Heart left ventricle (tissue), 16 donors: ENCODE measurements at regions not wholly inside any gene's neighbourhood (a gene's known extent, or its start where the extent isn't known, plus 50 kb on each side); places are given as distances from the start of the nearest gene placed in this dataset.

Experiments used
- ATAC-seq, 4 donors: fragments of 200-7000 bp; cut with Tn5 transposase; one replicate each; pipeline ENCODE4 v1.9.1; 2020 to 2022; ENCODE audit warnings: moderate library complexity in 4 of 4, mild to moderate bottlenecking in 3 of 4, moderate number of reproducible peaks in 1 of 4
- DNase-seq, 5 donors: peaks; one replicate each; pipeline ENCODE4 v3.0.0-alpha.2; 2020
- H3K27ac ChIP-seq, 12 donors: fragments of 200-600 bp; sonication (generic) in 4 of 12; one replicate each; pipeline versions ENCODE4 v1.5.0 to v1.8.0; 2016 to 2022; ENCODE audit warnings: mild to moderate bottlenecking in 2 of 12
- H3K27me3 ChIP-seq, 9 donors: fragments of 200-600 bp; sonication (generic) in 2 of 9; one replicate each; pipeline versions ENCODE4 v1.5.1 to v1.8.0; 2016 to 2022; ENCODE audit warnings: mild to moderate bottlenecking in 3 of 9
- H3K36me3 ChIP-seq, 9 donors: fragments of 200-600 bp; sonication (generic) in 2 of 9; one replicate each; pipeline versions ENCODE4 v1.5.0 to v1.8.0; 2018 to 2022; ENCODE audit warnings: mild to moderate bottlenecking in 2 of 9
- H3K4me1 ChIP-seq, 12 donors: fragments of 200-600 bp; sonication (generic) in 4 of 12; one replicate each; pipeline versions ENCODE4 v1.5.0 to v1.8.0; 2016 to 2022; ENCODE audit warnings: mild to moderate bottlenecking in 3 of 12
- H3K4me3 ChIP-seq, 12 donors: fragments of 200-600 bp; sonication (generic) in 4 of 12; one replicate each; pipeline versions ENCODE4 v1.5.0 to v1.8.0; 2017 to 2022; ENCODE audit warnings: mild to moderate bottlenecking in 9 of 12, moderate library complexity in 4 of 12
- H3K9me3 ChIP-seq, 12 donors: fragments of 200-600 bp; sonication (generic) in 4 of 12; one replicate each; pipeline versions ENCODE4 v1.5.0 to v1.8.0; 2016 to 2022; ENCODE audit warnings: mild to moderate bottlenecking in 1 of 12
- CTCF ChIP-seq, 12 donors: fragments of 200-600 bp; sonication (generic) in 4 of 12; IDR thresholded peaks; one replicate each; pipeline versions ENCODE4 v1.5.0 to v1.8.0; 2018 to 2022; ENCODE audit warnings: antibody characterized with exemption in 12 of 12, mild to moderate bottlenecking in 5 of 12
- POLR2A ChIP-seq, 2 donors: fragments of 450-650 bp; IDR thresholded peaks; one replicate each; pipeline ENCODE4 v1.6.1; 2017; ENCODE audit warnings: antibody characterized with exemption in 2 of 2, mild to moderate bottlenecking in 2 of 2, moderate library complexity in 2 of 2
- WGBS, 4 donors: extraction: QIAGEN DNeasy Blood & Tissue Kit in 2 of 4; methylation state at CpG; one replicate each; pipeline versions ENCODE4 v1.1.5 to v1.1.7; 2013 to 2018; 5-methylcytosine and 5-hydroxymethylcytosine counted together
- intact Hi-C, 10 donors: fragments of 100-400 bp; cut with DNase I; formaldehyde crosslinking; loops; one replicate each; pipeline versions ENCODE4 v1.11.1 to v1.14.2; 2022
- donor health status: ischemic (EF 13 %, LVEDD 7.1; RV severe dilation, severe dysfunction).
- donor health status: healthy with polysubstance abuse.
- donor health status: DM: no; HTN: yes; CAD: no.
- donor health status: DM: no; HTN: no; CAD: no.
- donor health status: ischemic (EF 25% LVEDD 6.9; RV normal size, moderate dysfunction).
- donor health status: ischemic (EF 25% LVEDD 5.7; RV mildly dilated, moderate dysfunction).
- donor health status: healthy.
- donor health status: DM: yes; HTN: yes; CAD: no.
- donor health status: ischemic (EF 35%, LVEDD 5.7; RV mildly dilated, moderate dysfunction).
- donor health status: nonischemic (EF 11% LVEDD 7.7; RV severe dilation, severe dysfunction).
- donor health status: DM: yes; HTN: yes; CAD: no.
- donor health status: PGD.
- donor health status: ischemic (EF 29% LVEDD 5.4; RV normal size, mild dysfunction).
- donor health status: nonischemic (EF 23%, LVEDD 6.1; RV moderate dilation, normal function).

DNA sequence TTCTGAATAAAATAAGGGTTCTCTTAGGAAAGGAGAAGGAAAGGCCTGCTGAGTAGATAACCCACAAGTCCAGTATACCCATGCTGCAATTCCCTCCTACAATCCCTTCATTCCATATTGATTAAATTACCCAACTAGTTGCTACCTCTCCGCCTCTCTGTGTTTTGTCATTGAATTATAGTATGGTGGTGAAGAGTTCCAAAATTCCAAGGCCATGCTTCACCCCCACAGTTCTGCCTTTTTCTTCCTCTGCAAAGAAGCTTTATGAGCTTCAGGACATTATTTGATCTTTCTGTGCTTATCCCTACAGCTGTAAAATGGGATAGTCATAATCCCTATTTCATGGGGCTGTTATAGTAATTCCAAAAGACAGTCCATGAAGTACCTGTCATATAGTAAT is 215.6 kb downstream of the ACTL7B start:
- Histone ChIP-seq H3K4me1 (peaks cover 0 to 10% (median 0%) of the 10 kb centered on the region in 12 donors), H3K9me3 (no peaks in the 10 kb centered on the region), H3K4me3 (no peak overlapping the region), H3K36me3 (no peaks in the 10 kb centered on the region), H3K27ac (no peak overlapping the region), H3K27me3 (peaks cover 0 to 9% (median 0%) of the 10 kb centered on the region in 9 donors)
- ATAC-seq (no peak), DNase-seq (no peak)
- WGBS, 4 donors: 92 to 100% (median 95%) methylated on average over 1 of the region's 1 CpG
- no peak for TF ChIP-seq POLR2A (IDR thresholded peaks at IDR 0.05)
- intact Hi-C loops: no loop called here

- Histone ChIP-seq H3K27me3 (peaks cover 0 to 9% (median 0%) of the 10 kb centered on the region in 9 donors), H3K4me3 (no peak overlapping the region), H3K9me3 (no peaks in the 10 kb centered on the region), H3K27ac (no peak overlapping the region), H3K4me1 (peaks cover 0 to 10% (median 0%) of the 10 kb centered on the region in 12 donors), H3K36me3 (no peaks in the 10 kb centered on the region)
- no peak for ATAC-seq
- no peak for TF ChIP-seq CTCF (IDR thresholded peaks at IDR 0.05)
- no peak for TF ChIP-seq POLR2A (IDR thresholded peaks at IDR 0.05)
- DNase-seq: no peak
- intact Hi-C loops: no loop called here
- WGBS, 4 donors: 52 to 55% (median 53%) methylated on average over 3 of the region's 3 CpGs
These were observed 216.1 kb downstream of the ACTL7B start for GRCh38 chr9:108639696-108640095.

GRCh38 chr9:108639091-108639490 is 216.7 kb downstream of the ACTL7B start:
- Histone ChIP-seq H3K36me3 (no peaks in the 10 kb centered on the region), H3K27ac (no peak overlapping the region), H3K9me3 (no peaks in the 10 kb centered on the region), H3K4me3 (no peak overlapping the region), H3K4me1 (peaks cover 0 to 10% (median 0%) of the 10 kb centered on the region in 12 donors), H3K27me3 (peaks cover 0 to 9% (median 0%) of the 10 kb centered on the region in 9 donors)
- 67 to 82% (median 75%) methylated on average over 5 of the region's 5 CpGs for WGBS, 4 donors
- DNase-seq (no peak), ATAC-seq (no peak)
- intact Hi-C loops: no loop called here
- TF ChIP-seq CTCF (IDR thresholded peaks at IDR 0.05) (no peak), POLR2A (IDR thresholded peaks at IDR 0.05) (no peak)

- Histone ChIP-seq H3K4me3 (no peak overlapping the region), H3K4me1 (peaks cover 0 to 10% (median 0%) of the 10 kb centered on the region in 12 donors), H3K36me3 (no peaks in the 10 kb centered on the region), H3K27me3 (peaks cover 0 to 9% (median 0%) of the 10 kb centered on the region in 9 donors), H3K27ac (no peak overlapping the region), H3K9me3 (no peaks in the 10 kb centered on the region)
- no peak for DNase-seq
- intact Hi-C loops: no loop called here
- 40 to 53% (median 46%) methylated on average over 6 of the region's 6 CpGs for WGBS, 4 donors
- no peak for ATAC-seq
- TF ChIP-seq POLR2A (IDR thresholded peaks at IDR 0.05): no peak
- no peak for TF ChIP-seq CTCF (IDR thresholded peaks at IDR 0.05)
These were observed 218.4 kb downstream of the ACTL7B start for GRCh38 chr9:108637340-108637739.

DNA sequence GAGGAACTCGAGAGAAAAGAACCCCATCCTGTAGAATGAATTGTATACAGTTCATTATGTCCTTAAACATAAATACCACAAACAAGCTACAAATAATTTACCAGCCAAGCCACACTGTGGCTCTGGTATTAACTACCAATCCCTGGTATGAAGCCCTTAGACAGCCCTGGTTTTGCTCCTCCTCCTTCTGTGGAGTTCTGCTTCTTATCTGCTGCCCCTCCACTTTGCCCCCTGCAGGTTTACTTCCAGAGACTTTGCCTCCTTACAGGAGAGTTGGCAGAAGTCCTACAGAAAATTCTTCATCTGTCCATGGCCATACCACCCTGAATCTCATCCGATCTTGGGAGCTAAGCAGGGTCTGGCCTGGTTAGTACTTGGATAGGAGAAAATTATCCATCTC is 219.8 kb downstream of the ACTL7B start:
- TF ChIP-seq POLR2A (IDR thresholded peaks at IDR 0.05) (no peak), CTCF (IDR thresholded peaks at IDR 0.05) (no peak)
- DNase-seq: no peak
- Histone ChIP-seq H3K9me3 (no peaks in the 10 kb centered on the region), H3K4me3 (no peak overlapping the region), H3K4me1 (peaks cover 0 to 10% (median 0%) of the 10 kb centered on the region in 12 donors), H3K27ac (no peak overlapping the region), H3K27me3 (peaks cover 0 to 9% (median 0%) of the 10 kb centered on the region in 9 donors), H3K36me3 (no peaks in the 10 kb centered on the region)
- no peak for ATAC-seq
- 49 to 61% (median 55%) methylated on average over 2 of the region's 2 CpGs for WGBS, 4 donors
- intact Hi-C loops: no loop called here
